Activated T-cell treated with anti-CD3 and anti-CD28 coated beads for 4 hours (primary cell): ENCODE measurements at regions not wholly inside any gene's neighbourhood (a gene's known extent, or its start where the extent isn't known, plus 50 kb on each side); places are given as distances from the start of the nearest gene placed in this dataset.
"Not testable (repeated sequence)": the region's sequence is repeated elsewhere in the genome, so short reads cannot be mapped to it uniquely, and the experiment has no call there.

Source experiments
- DNase-seq: peaks from one replicate; pipeline ENCODE4 v3.0.0-alpha.2; 2020

- no peak for DNase-seq
Measured at GRCh38 chr1:221983444-221983843, 241.6 kb upstream of the DUSP10 start.

GRCh38 chr1:221981461-221981860, 239.6 kb upstream of the DUSP10 start:
- DNase-seq, result no peak

GRCh38 chr1:221979444-221980032, 237.6 kb upstream of the DUSP10 start:
- DNase-seq, result no peak

DNA sequence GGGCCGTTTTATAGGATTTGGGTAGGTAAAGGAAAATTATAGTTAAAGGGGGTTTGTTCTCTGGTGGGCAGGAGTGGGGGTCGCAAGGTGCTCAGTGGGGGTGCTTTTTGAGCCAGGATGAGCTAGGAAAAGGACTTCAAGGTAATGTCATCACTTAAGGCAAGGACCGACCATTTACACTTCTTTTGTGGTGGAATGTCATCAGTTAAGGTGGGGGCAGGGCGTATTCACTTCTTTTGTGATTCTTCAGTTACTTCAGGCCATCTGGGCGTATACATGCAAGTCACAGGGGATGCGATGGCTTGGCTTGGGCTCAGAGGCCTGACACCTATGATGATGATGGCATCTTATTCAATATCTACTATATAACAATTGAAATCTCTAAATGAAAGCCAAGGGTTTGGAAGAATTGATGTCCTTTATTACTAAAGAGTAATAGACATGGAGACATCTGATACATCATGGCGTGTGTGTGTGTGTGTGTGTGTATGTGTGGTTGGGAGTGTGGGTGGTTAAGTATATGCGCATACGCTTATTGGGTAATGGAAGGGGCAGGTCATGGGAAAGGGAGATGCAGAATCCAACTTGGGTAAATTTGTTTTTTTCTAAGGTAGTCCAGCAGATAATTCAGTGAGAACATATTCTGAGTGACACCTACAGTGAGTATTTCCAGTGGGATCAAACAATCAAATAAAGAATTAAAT, 236.9 kb upstream of the DUSP10 start:
- DNase-seq, result not testable (repeated sequence)

- DNase-seq, result not testable (repeated sequence)
Measured at GRCh38 chr1:221973787-221974186, 231.9 kb upstream of the DUSP10 start.

DNA sequence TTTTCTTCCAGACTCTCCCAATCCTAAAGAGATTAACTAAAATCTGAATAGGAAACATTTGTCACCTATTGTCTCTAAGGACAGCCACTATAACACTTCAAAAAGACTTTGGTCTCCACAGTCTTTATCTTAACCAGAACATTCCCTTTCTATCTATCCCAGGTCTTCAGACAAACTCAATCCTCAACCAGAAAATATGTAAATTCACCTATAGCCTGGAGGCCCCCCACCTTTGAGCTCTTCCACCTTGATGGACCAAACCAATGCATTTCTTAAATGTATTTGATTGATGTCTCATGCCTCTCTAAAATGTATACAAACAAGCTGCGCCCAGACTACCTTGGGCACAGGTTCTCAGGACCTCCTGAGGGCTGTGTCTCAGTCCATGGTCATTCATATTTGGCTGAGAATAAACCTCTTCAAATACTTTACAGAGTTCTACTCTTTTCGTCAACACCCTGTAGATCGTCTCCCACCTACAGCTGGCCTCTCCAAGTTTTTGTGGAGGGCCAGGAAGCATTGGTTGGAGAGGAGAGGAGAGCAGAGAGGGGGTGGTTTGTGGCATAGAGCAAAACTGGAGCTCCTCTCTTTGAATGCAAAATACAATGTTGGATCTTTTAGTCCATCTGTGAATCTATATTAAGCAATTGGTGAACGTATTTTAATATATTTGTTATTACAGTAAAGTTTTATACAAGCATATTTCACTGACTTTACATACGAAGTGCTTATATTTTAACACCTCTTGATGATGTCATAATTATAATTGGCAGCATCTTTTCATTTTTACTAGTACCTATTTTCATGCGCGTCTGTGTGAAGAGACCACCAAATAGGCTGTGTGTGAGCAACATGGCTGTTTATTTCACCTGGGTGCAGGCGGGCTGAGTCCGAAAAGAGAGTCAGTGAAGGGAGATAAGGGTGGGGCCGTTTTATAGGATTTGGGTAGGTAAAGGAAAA, 230.7 kb upstream of the DUSP10 start:
- no peak for DNase-seq

- DNase-seq, result not testable (repeated sequence)
Measured at GRCh38 chr1:221971035-221971434, 229.1 kb upstream of the DUSP10 start.

- DNase-seq, result not testable (repeated sequence)
Measured at GRCh38 chr1:221969298-221969858, 227.5 kb upstream of the DUSP10 start.

DNA sequence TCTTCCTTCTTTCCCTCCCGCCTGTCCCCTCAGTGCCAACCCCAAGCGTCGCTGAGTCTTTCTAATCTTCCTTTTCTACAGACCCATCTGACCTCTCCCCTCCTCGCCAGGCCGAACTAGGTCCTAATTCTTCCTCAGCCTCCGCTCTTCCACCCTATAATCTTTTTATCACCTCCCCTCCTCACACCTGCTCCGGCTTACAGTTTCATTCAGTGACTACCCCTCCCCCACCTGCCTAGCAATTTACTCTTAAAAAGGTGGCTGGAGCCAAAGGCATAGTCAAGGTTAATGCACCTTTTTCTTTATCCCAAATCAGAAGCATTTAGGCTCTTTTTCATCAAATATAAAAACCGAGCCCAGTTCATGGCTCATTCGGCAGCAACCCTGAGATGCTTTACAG, 225.6 kb upstream of the DUSP10 start:
- not testable (repeated sequence) for DNase-seq

- not testable (repeated sequence) for DNase-seq
Measured at GRCh38 chr1:221966888-221967287, 225.0 kb upstream of the DUSP10 start.

GRCh38 chr1:221965891-221966290, 224.0 kb upstream of the DUSP10 start:
- not testable (repeated sequence) for DNase-seq

DNA sequence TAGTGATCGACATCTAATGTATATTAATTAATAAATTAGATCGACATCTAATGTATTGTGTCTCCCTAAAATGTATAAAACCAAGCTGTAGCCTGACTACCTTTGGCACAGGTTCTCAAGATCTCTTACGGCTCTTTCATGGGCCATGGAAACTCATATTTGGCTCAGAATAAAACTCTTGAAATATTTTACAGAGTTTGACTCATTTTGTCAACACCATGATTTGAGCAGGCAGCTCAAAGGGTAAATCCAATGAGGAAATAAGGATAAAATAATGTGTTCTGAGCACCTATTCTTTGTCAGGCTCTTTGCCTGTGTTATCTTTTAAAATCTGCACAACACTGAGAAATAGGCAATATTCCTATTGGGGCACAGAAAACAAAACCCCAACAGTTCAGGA, 223.4 kb upstream of the DUSP10 start:
- DNase-seq, result no peak

DNA sequence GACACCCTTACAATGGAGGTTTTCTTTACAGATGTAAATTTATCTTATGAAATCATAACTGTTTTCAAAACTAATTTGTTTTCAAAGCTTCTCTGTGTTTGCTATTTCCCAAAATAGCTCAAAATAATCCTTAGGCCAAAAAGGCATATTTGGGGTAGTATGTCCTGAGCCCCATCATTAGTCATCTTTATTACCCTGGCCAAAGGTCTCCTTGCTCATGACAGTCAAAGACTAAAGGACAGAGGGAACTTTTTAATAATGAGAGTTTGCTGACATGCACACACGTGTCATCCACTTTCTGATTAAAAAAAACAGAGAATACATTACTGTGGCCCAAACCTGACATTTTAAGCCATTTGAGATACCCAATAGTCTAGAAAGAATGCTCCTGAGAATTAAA, 221.9 kb upstream of the DUSP10 start:
- no peak for DNase-seq

- no peak for DNase-seq
Measured at GRCh38 chr1:221962385-221962784, 220.5 kb upstream of the DUSP10 start.

DNA sequence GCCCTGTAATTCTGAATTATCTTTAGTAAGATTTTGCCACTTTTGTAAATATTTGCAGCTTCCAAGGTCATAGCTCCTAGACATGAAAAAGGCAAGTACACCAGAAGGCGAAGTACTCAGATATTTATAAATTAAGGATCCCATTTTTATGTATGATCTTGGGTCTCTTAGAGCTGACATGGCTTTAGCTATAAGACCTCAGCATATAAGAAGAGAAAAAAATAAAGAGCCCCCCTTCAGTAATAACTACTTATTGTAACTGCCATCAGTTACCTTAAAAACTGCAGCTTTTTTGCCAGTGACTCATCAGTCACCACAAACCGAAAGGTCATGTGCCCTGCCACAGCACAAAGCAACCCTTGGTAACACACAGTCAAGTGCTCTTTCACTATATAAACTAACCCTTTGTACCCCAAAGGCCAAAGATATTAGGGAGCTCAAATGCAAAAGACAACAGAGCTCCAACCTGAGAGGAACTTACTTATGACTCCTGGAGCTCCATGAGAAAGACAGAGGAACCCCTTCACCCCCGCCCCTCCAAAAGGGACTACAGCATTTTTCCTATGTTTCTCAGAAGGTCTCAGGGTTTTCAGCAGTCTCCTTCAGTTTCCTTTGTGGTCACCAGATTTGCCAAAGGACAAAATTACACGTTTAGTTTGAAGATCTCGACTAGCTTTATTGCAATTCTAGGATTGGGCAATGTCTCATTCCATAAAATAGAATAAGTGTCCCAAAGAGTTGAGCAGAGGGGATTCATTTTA, 219.8 kb upstream of the DUSP10 start:
- peak; percentile 21 for DNase-seq

- not testable (repeated sequence) for DNase-seq
Measured at GRCh38 chr1:221958161-221958562, 216.3 kb upstream of the DUSP10 start.

DNA sequence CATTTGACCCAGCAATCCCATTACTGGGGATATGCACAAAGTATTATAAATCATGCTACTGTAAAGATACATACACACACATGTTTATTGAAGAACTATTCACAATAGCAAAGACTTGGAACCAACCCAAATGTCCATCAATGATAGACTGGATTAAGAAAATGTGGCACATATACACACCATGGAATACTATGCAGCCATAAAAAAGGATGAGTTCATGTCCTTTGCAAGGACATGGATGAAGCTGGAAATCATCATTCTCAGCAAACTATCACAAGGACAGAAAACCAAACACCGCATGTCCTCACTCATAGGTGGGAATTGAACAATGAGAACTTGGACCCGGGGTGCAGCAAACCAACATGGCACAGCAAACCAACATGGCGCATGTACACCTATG, 215.5 kb upstream of the DUSP10 start:
- DNase-seq, result not testable (repeated sequence)

- DNase-seq, result no peak
Measured at GRCh38 chr1:221949996-221950395, 208.1 kb upstream of the DUSP10 start.

- DNase-seq, result no peak
Measured at GRCh38 chr1:221948459-221948858, 206.6 kb upstream of the DUSP10 start.

DNA sequence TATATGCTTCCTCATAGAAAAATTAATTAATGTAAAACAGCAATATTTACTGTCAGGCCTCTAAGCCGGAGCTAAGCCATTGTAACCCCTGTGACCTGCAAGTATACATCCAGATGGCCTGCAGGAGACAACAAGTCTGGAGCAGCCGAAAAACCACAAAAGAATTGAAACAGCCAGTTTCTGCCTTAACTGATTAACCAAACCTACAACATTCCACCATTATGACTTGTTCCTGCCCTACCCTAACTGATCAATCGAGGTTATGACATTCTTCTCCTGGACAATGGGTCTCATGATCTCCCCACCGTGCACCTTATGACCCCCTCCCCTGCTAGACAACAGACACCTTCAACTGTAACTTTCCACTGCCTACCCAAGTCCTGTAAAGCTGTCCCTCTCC, 205.8 kb upstream of the DUSP10 start:
- no peak for DNase-seq

- no peak for DNase-seq
Measured at GRCh38 chr1:221946768-221947167, 204.9 kb upstream of the DUSP10 start.

DNA sequence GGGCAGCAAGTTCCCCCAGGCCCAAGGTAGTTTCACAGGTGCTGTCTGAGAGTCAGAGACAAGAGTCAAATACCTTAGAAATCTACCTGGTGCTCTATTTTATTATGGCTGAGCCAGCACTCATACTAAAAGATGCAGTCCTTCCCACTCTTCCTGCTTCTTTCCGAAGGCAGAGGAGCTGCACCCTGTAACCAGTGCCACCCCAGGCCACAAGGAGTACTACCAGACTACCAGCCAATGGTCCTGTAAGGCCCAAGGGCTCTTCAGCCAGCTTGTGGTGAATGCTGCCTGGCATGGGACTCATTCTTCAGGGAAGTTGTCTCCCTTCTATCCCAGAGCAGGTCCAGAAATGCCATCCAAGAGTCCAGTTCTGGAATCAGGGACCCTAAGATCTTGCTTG, 203.8 kb upstream of the DUSP10 start:
- no peak for DNase-seq
